Neural cell (in vitro differentiated cells): ENCODE measurements at regions not wholly inside any gene's neighbourhood (a gene's known extent, or its start where the extent isn't known, plus 50 kb on each side); places are given as distances from the start of the nearest gene placed in this dataset.

ENCODE experiments used
- H2AFZ ChIP-seq: fragments of 200-600, 300-800 bp; sonication (generic), shearing (Covaris generic); 2 replicates; pipeline ENCODE4 v1.6.0; 2014; ENCODE audit warnings: low read depth, mild to moderate bottlenecking, antibody characterized with exemption, low read length, moderate library complexity
- H3F3A ChIP-seq: fragments of 200-600 bp; shearing (Covaris generic); 2 replicates; pipeline ENCODE4 v1.6.1; 2016; ENCODE audit warnings: mild to moderate bottlenecking, moderate library complexity, mixed read lengths, antibody characterized with exemption, low read length; ENCODE audit not compliant: insufficient read depth, poor library complexity, severe bottlenecking
- H3K27ac ChIP-seq: fragments of 200-600, 300-800 bp; sonication (generic), shearing (Covaris generic); 2 replicates; pipeline ENCODE4 v1.5.1; 2014; ENCODE audit warnings: mild to moderate bottlenecking, low read length, moderate library complexity
- H3K27me3 ChIP-seq: fragments of 300-800, 200-600 bp; sonication (generic), shearing (Covaris generic); 2 replicates; pipeline ENCODE4 v1.6.0; 2014; ENCODE audit warnings: mild to moderate bottlenecking, low read depth, low read length, moderate library complexity; ENCODE audit not compliant: insufficient read depth
- H3K36me3 ChIP-seq: fragments of 300-800, 200-600 bp; sonication (generic), shearing (Covaris generic); 2 replicates; pipeline ENCODE4 v1.5.1; 2014; ENCODE audit warnings: mild to moderate bottlenecking, antibody characterized with exemption, low read length, moderate library complexity; ENCODE audit not compliant: insufficient read depth
- H3K4me2 ChIP-seq: fragments of 300-800, 200-600 bp; sonication (generic), shearing (Covaris generic); 2 replicates; pipeline ENCODE4 v1.6.0; 2014; ENCODE audit warnings: mild to moderate bottlenecking, low read length
- H3K4me3 ChIP-seq: fragments of 300-800, 200-600 bp; sonication (generic), shearing (Covaris generic); 2 replicates; pipeline ENCODE4 v1.5.1; 2014; ENCODE audit warnings: mild to moderate bottlenecking, low read length, moderate library complexity
- H3K79me2 ChIP-seq: fragments of 200-600 bp; shearing (Covaris generic); replicated peaks from 2 replicates; pipeline ENCODE4 v1.6.0; 2014; ENCODE audit warnings: mild to moderate bottlenecking, low read length, moderate library complexity; ENCODE audit not compliant: insufficient read depth
- H3K9ac ChIP-seq: fragments of 300-800, 200-600 bp; sonication (generic), shearing (Covaris generic); 2 replicates; pipeline ENCODE4 v1.6.1; 2016; ENCODE audit warnings: mild to moderate bottlenecking, low read length, mixed read lengths
- H3K9me2 ChIP-seq: fragments of 200-600 bp; shearing (Covaris generic); 2 replicates; pipeline ENCODE4 v1.6.1; 2016; ENCODE audit warnings: mild to moderate bottlenecking, low read length, mixed read lengths; ENCODE audit not compliant: insufficient read depth
- H3K9me3 ChIP-seq: fragments of 200-600, 300-800 bp; sonication (generic), shearing (Covaris generic); 2 replicates; pipeline ENCODE4 v1.6.1; 2016; ENCODE audit warnings: mild to moderate bottlenecking, mixed run types, low read length, moderate library complexity, mixed read lengths
- H4K20me1 ChIP-seq: fragments of 200-600 bp; shearing (Covaris generic); 2 replicates; pipeline ENCODE4 v1.6.1; 2016; ENCODE audit warnings: mild to moderate bottlenecking, mixed run types; ENCODE audit not compliant: insufficient read depth
- EP300 ChIP-seq: fragments of 450-650 bp; conservative IDR thresholded peaks from 2 replicates; pipeline ENCODE4 v1.6.1; 2014; ENCODE audit warnings: antibody characterized with exemption, mild to moderate bottlenecking, moderate library complexity; ENCODE audit not compliant: poor library complexity, severe bottlenecking
- EZH2 ChIP-seq: fragments of 200-600, 300-800 bp; shearing (Covaris generic), sonication (generic); IDR thresholded peaks from 2 replicates; pipeline ENCODE4 v1.6.1; 2014; ENCODE audit warnings: antibody characterized with exemption, low read length, borderline replicate concordance, mild to moderate bottlenecking; ENCODE audit not compliant: insufficient read depth, poor library complexity, severe bottlenecking
- MXI1 ChIP-seq: fragments of 450-650 bp; conservative IDR thresholded peaks from 2 replicates; pipeline ENCODE4 v1.6.1; 2014; ENCODE audit warnings: antibody characterized with exemption, mild to moderate bottlenecking; ENCODE audit not compliant: poor library complexity, severe bottlenecking
- POLR2AphosphoS5 ChIP-seq: IDR thresholded peaks from 2 replicates; pipeline ENCODE4 v1.6.1; 2012
- RAD21 ChIP-seq: fragments of 450-650 bp; conservative IDR thresholded peaks from 2 replicates; pipeline ENCODE4 v1.6.1; 2014; ENCODE audit warnings: antibody characterized with exemption, mild to moderate bottlenecking, moderate library complexity
- REST ChIP-seq: IDR thresholded peaks from 2 replicates; pipeline ENCODE4 v1.6.1; 2012; ENCODE audit warnings: borderline replicate concordance
- SMC3 ChIP-seq: fragments of 450-650 bp; conservative IDR thresholded peaks from 2 replicates; pipeline ENCODE4 v1.6.1; 2014; ENCODE audit warnings: antibody characterized with exemption, mild to moderate bottlenecking, moderate library complexity; ENCODE audit not compliant: poor library complexity
- TAF1 ChIP-seq: IDR thresholded peaks from 2 replicates; pipeline ENCODE4 v1.6.1; 2012; ENCODE audit warnings: low read depth
- TF ChIP-seq, protein P1 (sequence below): fragments of 450-650 bp; IDR thresholded peaks from 2 replicates; pipeline ENCODE4 v1.5.1; 2014; ENCODE audit warnings: antibody characterized with exemption, mild to moderate bottlenecking, moderate library complexity; ENCODE audit not compliant: poor library complexity, severe bottlenecking

DNA sequence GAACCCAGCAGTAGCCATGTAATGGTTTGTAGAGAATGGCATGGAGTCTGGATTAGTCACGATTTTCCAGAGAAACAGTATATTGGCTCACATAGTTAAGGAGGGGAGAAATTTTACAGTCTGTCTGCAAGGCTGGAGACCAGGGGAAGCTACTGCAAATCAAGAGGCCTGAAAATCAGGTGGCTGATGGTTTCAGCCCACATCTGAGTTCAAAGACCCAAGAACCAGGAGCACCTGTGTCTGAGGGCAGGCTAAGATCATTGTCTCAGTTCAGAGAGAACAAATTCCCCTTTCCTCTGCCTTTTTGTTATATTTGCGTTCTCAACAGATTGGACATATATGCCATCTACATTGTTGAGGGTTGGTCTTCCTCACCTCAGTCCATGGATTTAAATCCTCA, 207.5 kb upstream of the IRX2 start:
- TF ChIP-seq SMC3, result no peak
- TF ChIP-seq, protein P1, sequence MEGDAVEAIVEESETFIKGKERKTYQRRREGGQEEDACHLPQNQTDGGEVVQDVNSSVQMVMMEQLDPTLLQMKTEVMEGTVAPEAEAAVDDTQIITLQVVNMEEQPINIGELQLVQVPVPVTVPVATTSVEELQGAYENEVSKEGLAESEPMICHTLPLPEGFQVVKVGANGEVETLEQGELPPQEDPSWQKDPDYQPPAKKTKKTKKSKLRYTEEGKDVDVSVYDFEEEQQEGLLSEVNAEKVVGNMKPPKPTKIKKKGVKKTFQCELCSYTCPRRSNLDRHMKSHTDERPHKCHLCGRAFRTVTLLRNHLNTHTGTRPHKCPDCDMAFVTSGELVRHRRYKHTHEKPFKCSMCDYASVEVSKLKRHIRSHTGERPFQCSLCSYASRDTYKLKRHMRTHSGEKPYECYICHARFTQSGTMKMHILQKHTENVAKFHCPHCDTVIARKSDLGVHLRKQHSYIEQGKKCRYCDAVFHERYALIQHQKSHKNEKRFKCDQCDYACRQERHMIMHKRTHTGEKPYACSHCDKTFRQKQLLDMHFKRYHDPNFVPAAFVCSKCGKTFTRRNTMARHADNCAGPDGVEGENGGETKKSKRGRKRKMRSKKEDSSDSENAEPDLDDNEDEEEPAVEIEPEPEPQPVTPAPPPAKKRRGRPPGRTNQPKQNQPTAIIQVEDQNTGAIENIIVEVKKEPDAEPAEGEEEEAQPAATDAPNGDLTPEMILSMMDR, result no peak
- TF ChIP-seq EP300, result no peak
- no peak for TF ChIP-seq POLR2AphosphoS5
- no peak for TF ChIP-seq EZH2
- no peak for TF ChIP-seq TAF1
- TF ChIP-seq RAD21, result no peak
- no peak for TF ChIP-seq MXI1
- no peak for TF ChIP-seq REST
- Histone ChIP-seq H3K36me3 (no peaks in the 10 kb centered on the region), H3K9me3 (no peaks in the 10 kb centered on the region), H3K4me2 (no peak overlapping the region), H4K20me1 (no peaks in the 10 kb centered on the region), H3K4me3 (no peak overlapping the region), H3K79me2 (no peaks in the 10 kb centered on the region), H3F3A (no peaks in the 10 kb centered on the region), H3K27ac (no peak overlapping the region), H3K9me2 (no peaks in the 10 kb centered on the region), H2AFZ (no peak overlapping the region), H3K27me3 (no peaks in the 10 kb centered on the region), H3K9ac (no peak overlapping the region)

- Histone ChIP-seq H3F3A (no peaks in the 10 kb centered on the region), H3K9me3 (no peaks in the 10 kb centered on the region), H3K4me3 (no peak overlapping the region), H3K27ac (no peak overlapping the region), H3K9me2 (no peaks in the 10 kb centered on the region), H4K20me1 (no peaks in the 10 kb centered on the region), H2AFZ (no peak overlapping the region), H3K9ac (no peak overlapping the region), H3K4me2 (no peak overlapping the region), H3K36me3 (no peaks in the 10 kb centered on the region), H3K79me2 (no peaks in the 10 kb centered on the region), H3K27me3 (no peaks in the 10 kb centered on the region)
- TF ChIP-seq POLR2AphosphoS5, result no peak
- no peak for TF ChIP-seq REST
- TF ChIP-seq EP300, result no peak
Observed at GRCh38 chr5:2948875-2949274, 197.4 kb upstream of the IRX2 start.
